NCI-H146 treated with DMSO at 0.1 percent for 48 hours (cell line): ENCODE measurements at regions not wholly inside any gene's neighbourhood (a gene's known extent, or its start where the extent isn't known, plus 50 kb on each side); places are given as distances from the start of the nearest gene placed in this dataset.

Experiments
- DNase-seq: peaks from one replicate; lab custom pipeline; 2025; ENCODE audit not compliant: unreplicated experiment; lab: John Stamatoyannopoulos, UW

DNA sequence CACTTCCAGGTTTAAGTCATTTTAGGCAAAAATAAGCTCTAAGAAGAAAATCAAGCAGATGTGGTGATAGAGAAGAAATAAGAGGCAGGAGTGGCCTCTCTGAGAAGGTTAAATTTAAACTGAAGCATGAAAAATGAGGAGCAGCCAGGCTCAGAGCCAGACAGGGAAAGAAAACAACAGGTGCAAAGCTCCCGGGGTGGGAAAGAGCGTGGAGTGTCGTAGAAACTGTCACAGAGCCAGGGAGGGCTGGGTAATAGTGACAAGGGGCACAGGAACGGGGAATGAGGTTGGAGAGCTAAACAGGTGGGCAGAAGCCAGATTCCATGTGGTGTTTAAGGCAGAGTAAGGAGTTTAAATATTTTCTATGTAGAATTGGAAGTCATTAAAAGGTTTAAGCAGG, 132.1 kb upstream of the BLID start:
- DNase-seq, result no peak

GRCh38 chr11:122246874-122247273, 130.9 kb upstream of the BLID start:
- no peak for DNase-seq

DNA sequence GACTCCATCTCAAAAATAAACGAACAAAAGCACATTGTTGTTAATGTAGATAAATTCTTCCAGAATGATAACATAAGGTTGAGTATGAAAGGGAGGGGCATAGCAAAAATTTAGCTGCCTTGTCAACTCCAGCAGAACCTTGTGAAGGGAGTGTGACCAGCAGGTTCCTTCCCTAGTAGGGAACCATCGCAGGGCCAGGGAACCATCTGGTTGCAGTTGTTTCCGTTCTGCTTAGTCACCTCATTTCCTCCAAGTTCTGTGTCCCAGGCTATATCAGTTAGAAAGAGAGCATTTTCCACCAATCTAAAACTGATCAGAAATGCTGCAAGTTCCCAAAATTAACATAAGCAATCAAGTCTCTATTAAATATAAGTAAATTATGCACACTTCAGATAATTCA, 126.7 kb upstream of the BLID start:
- no peak for DNase-seq

GRCh38 chr11:122241566-122241965, 125.6 kb upstream of the BLID start:
- no peak for DNase-seq

GRCh38 chr11:122240638-122241037, 124.6 kb upstream of the BLID start:
- no peak for DNase-seq

GRCh38 chr11:122235615-122236014, 119.6 kb upstream of the BLID start:
- no peak for DNase-seq

- DNase-seq, result no peak
These were observed 118.8 kb upstream of the BLID start for GRCh38 chr11:122234780-122235179.

GRCh38 chr11:122234257-122234656, 118.2 kb upstream of the BLID start:
- DNase-seq, result no peak

DNA sequence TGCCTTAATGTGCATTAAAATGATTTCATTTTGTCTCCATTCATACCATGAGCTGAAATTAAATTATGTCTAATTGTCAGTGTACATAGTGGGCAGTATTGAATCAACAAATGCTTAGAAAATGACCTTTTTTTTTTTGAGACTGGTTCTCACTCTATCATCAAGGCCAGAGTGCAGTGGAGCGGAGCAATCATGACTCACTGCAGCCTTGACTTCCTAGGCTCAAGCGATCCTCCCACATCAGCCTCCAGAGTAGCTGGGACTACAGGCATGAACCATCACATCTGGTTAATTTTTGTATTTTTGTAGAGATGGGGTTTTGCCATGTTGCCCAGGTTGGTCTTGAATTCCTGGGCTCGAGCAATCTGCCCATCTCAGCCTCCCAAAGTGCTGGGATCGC, 117.0 kb upstream of the BLID start:
- no peak for DNase-seq

GRCh38 chr11:122230385-122230755, 114.4 kb upstream of the BLID start:
- DNase-seq, result no peak

GRCh38 chr11:122229481-122230384, 113.7 kb upstream of the BLID start:
- DNase-seq, result no peak

DNA sequence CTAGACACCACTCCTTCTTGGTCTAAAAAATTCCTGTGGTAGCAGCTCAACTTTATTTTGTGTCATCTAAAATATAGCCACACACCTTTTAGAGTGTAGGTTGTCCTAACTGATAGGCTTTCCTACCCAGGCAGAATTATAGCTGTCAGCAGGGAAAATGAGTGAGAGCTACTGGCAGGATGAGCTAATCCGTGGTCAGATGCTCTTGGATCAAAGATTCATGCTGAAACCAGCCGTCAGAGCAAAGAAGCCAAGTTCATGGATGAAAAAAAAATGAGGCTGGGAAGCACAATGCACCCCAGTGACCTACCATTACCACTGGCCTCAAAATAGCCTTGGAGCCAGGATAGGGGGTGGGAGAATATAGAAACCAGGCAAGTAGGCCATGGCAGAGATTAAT, 113.1 kb upstream of the BLID start:
- no peak for DNase-seq

- no peak for DNase-seq
These were observed 110.9 kb upstream of the BLID start for GRCh38 chr11:122226810-122227379.

- no peak for DNase-seq
These were observed 108.9 kb upstream of the BLID start for GRCh38 chr11:122224867-122225266.

GRCh38 chr11:122220321-122220720, 104.3 kb upstream of the BLID start:
- no peak for DNase-seq

DNA sequence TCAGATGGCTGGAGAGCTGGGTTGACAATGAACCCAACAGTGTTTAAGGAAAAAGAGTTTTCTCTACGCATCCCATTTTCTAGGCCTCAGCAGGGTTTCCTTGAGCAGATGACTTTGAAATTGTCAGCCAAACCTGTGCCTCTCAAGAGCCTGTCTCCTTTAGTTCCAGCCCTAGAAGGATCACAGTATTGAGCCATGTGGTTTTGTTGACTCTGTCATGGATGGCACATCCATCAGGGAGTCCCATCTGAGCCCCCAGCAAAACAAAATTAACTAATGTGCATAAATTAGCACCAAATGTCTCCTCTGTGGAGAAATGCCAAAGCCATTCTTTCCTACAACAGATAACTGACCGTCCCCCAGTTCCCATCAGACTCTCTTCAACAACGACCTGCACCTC, 103.8 kb upstream of the BLID start:
- no peak for DNase-seq

- DNase-seq, result peak; percentile 3
These were observed 99.4 kb upstream of the BLID start for GRCh38 chr11:122215244-122215992.

DNA sequence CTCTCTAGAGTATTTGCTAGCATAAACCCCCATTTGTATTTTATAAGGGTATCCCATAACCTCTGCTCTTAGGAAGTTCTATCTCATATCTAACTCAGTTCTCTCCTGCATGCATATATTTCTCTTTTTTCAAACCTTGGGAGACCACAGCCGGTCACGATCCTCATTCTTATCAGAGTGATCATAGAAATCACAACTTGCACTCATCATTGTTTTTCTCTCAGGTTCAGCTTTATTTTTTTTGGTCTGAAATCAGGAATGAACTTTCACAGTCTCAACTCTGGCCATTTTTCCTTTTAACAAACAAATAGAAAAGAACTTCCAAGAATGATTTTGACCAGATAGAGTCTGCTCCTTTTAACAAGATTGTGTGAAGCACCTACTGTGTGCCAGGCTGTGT, 98.6 kb upstream of the BLID start:
- DNase-seq, result no peak

DNA sequence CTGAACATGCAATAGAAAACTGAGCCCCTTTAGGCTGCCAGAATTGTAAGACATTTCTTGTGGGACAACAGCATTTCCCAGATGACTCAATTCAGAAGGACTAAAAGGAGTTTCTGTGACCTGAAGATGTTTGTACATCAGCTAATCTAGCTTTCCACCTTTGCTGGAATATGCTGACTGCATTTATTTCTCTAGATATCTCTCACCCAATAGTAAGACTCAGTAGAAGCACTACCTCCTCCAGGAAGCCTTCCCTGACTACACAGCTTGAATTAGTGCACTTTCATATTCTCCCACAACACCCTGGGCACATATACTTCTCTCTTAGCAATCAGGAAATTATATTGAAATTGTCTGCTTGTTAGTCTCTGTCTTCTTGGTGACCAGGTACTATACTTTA, 98.1 kb upstream of the BLID start:
- DNase-seq, result no peak

DNA sequence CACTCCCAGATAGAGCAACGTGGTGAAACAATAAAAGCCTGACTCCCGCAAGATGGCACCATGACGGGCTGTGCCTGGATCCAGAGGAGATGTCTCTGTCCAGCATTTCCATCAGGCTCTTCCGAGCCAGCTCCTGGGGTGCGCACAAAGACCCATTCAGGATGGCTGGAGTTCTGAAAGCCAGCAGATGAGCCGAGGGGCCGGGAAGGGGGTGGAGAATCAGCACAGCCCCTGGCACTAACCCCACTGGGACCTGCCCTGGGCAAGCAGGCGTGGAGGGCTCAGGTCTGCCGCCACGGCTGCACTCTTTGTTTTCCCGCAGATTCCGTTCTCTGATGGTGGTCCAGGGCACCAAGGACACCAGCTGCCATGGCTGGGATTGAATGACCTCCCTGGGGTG, 97.2 kb upstream of the BLID start:
- DNase-seq, result no peak

DNA sequence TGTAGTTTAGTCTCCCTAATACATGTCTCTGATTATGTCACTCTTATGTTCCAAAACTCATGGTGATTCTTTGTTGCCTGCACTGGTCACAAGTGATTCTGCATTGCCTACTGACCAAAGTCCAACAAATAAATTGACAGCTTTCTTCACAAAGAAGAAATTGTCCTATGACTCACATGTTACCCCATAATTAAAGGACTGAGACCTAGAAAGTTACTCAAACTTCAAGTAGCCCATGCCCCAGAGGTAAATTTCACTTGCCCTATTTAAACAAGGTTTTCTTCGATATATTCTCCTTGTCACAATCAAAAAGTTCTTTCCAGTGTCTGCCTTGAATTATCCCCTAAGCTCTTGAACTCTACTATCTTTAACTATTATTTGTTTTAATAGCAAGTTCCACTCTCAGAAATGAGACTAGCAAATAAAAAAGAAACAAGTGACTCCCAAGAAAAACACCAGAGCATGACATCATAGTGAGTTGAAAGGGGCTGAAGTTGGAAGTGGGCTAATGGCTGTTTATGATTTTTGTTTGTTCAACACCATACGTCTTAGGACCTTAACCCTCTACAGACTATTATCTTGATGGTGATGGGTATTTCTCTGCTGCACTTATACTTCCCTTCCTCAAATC, 94.5 kb upstream of the BLID start:
- DNase-seq, result no peak
